Heart left ventricle (tissue), 13 donors: ENCODE measurements at regions not wholly inside any gene's neighbourhood (a gene's known extent, or its start where the extent isn't known, plus 50 kb on each side); places are given as distances from the start of the nearest gene placed in this dataset.

Experiments used
- CTCF ChIP-seq, 12 donors: fragments of 200-600 bp; sonication (generic) in 4 of 12; IDR thresholded peaks; one replicate each; pipeline versions ENCODE4 v1.5.0 to v1.8.0; 2018 to 2022; ENCODE audit warnings: antibody characterized with exemption in 12 of 12, mild to moderate bottlenecking in 5 of 12
- POLR2A ChIP-seq, 2 donors: fragments of 450-650 bp; IDR thresholded peaks; one replicate each; pipeline ENCODE4 v1.6.1; 2017; ENCODE audit warnings: antibody characterized with exemption in 2 of 2, mild to moderate bottlenecking in 2 of 2, moderate library complexity in 2 of 2
- donor health status: ischemic (EF 13 %, LVEDD 7.1; RV severe dilation, severe dysfunction).
- donor health status: DM: no; HTN: yes; CAD: no.
- donor health status: DM: no; HTN: no; CAD: no.
- donor health status: ischemic (EF 25% LVEDD 6.9; RV normal size, moderate dysfunction).
- donor health status: ischemic (EF 25% LVEDD 5.7; RV mildly dilated, moderate dysfunction).
- donor health status: ischemic (EF 35%, LVEDD 5.7; RV mildly dilated, moderate dysfunction).
- donor health status: nonischemic (EF 11% LVEDD 7.7; RV severe dilation, severe dysfunction).
- donor health status: DM: yes; HTN: yes; CAD: no.
- donor health status: PGD.
- donor health status: ischemic (EF 29% LVEDD 5.4; RV normal size, mild dysfunction).
- donor health status: nonischemic (EF 23%, LVEDD 6.1; RV moderate dilation, normal function).

DNA sequence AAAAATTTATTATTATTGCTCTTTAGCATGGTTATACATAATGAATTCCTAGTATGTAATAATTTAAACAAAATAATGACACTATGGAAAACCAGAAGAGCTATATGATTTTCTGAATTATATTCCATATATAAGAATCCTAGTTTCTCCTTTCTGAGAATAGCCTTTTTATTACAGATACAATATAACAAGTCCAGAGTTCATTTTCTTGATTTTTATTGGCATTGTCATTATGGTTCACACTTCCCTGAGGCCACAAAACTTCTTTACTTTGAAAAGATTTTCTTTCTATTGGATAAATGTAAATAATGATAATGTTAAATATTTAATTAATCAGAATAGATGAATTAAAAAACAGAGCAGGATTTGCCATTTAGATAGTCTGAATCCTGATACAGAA lies 362.3 kb upstream of the BCHE start:
- TF ChIP-seq POLR2A (IDR thresholded peaks at IDR 0.05) = no peak
- TF ChIP-seq CTCF (IDR thresholded peaks at IDR 0.05) = no peak
